GM11168 (cell line): ENCODE measurements at regions not wholly inside any gene's neighbourhood (a gene's known extent, or its start where the extent isn't known, plus 50 kb on each side); places are given as distances from the start of the nearest gene placed in this dataset.

Source experiments
- in situ Hi-C: fragments of 300-500 bp; cut with MboI; formaldehyde crosslinking; loops from one replicate; pipeline ENCODE4 v1.12.0; 2022; ENCODE audit warnings: low sequenced_read_pairs; ENCODE audit not compliant: unreplicated experiment

GRCh38 chr10:4006051-4006450, 221.0 kb upstream of the KLF6 start:
- in situ Hi-C loops: no loop called here

GRCh38 chr10:4004990-4005389, 220.0 kb upstream of the KLF6 start:
- in situ Hi-C loops: no loop called here

GRCh38 chr10:4004144-4004543, 219.1 kb upstream of the KLF6 start:
- in situ Hi-C loops: no loop called here

- in situ Hi-C loops: no loop called here
Observed at GRCh38 chr10:4003348-4003973, 218.5 kb upstream of the KLF6 start.

- in situ Hi-C loops: no loop called here
Observed at GRCh38 chr10:4001811-4002210, 216.8 kb upstream of the KLF6 start.

- in situ Hi-C loops: no loop called here
Observed at GRCh38 chr10:3999642-4000041, 214.6 kb upstream of the KLF6 start.

- in situ Hi-C loops: no loop called here
Observed at GRCh38 chr10:3996697-3997096, 211.7 kb upstream of the KLF6 start.

- in situ Hi-C loops: no loop called here
Observed at GRCh38 chr10:3995302-3996210, 210.5 kb upstream of the KLF6 start.

- in situ Hi-C loops: no loop called here
Observed at GRCh38 chr10:3992382-3993178, 207.6 kb upstream of the KLF6 start.

- in situ Hi-C loops: no loop called here
Observed at GRCh38 chr10:3990307-3990706, 205.3 kb upstream of the KLF6 start.

GRCh38 chr10:3987143-3987974, 202.3 kb upstream of the KLF6 start:
- in situ Hi-C loops: no loop called here

- in situ Hi-C loops: no loop called here
Observed at GRCh38 chr10:3986493-3987142, 201.6 kb upstream of the KLF6 start.

GRCh38 chr10:3982746-3983442, 197.9 kb upstream of the KLF6 start:
- in situ Hi-C loops: no loop called here

- in situ Hi-C loops: no loop called here
Observed at GRCh38 chr10:3981300-3981699, 196.3 kb upstream of the KLF6 start.

GRCh38 chr10:3980660-3981059, 195.7 kb upstream of the KLF6 start:
- in situ Hi-C loops: no loop called here

GRCh38 chr10:3980144-3980543, 195.1 kb upstream of the KLF6 start:
- in situ Hi-C loops: no loop called here

GRCh38 chr10:3978761-3979160, 193.8 kb upstream of the KLF6 start:
- in situ Hi-C loops: no loop called here

- in situ Hi-C loops: no loop called here
Observed at GRCh38 chr10:3978174-3978573, 193.2 kb upstream of the KLF6 start.

GRCh38 chr10:3977761-3978160, 192.8 kb upstream of the KLF6 start:
- in situ Hi-C loops: no loop called here
